ENCODE measurements at regions not wholly inside any gene's neighbourhood (a gene's known extent, or its start where the extent isn't known, plus 50 kb on each side); places are given as distances from the start of the nearest gene placed in this dataset.

DNA sequence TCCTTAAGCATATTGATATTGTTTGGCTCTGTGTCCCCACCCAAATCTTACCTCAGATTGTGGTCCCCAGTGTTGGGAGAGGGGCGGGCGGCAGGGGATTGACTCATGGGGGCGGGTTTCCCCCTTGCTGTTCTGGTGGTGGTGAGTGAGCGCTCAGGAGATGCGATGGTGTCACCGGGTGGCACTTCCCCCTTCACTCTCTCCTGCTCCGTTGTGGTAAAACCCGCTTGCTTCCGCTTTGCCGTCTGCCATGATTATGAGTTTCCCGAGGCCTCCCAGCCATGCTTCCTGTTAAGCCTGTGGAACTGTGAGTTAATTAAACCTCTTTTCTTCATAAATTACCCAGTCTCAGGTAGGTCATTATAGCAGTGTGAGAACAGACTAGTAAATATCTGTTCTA, 229.1 kb downstream of the IRX2 start:
- TF ChIP-seq, protein P1, sequence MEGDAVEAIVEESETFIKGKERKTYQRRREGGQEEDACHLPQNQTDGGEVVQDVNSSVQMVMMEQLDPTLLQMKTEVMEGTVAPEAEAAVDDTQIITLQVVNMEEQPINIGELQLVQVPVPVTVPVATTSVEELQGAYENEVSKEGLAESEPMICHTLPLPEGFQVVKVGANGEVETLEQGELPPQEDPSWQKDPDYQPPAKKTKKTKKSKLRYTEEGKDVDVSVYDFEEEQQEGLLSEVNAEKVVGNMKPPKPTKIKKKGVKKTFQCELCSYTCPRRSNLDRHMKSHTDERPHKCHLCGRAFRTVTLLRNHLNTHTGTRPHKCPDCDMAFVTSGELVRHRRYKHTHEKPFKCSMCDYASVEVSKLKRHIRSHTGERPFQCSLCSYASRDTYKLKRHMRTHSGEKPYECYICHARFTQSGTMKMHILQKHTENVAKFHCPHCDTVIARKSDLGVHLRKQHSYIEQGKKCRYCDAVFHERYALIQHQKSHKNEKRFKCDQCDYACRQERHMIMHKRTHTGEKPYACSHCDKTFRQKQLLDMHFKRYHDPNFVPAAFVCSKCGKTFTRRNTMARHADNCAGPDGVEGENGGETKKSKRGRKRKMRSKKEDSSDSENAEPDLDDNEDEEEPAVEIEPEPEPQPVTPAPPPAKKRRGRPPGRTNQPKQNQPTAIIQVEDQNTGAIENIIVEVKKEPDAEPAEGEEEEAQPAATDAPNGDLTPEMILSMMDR (IDR thresholded peaks at IDR 0.05; ENCODE audit: low read depth, low read length, poor library complexity, severe bottlenecking) = no peak
- TF ChIP-seq EZH2phosphoT487 (IDR thresholded peaks at IDR 0.05; ENCODE audit: borderline replicate concordance, low read length) = no peak

All from DOHH2 (cell line).